ENCODE measurements at regions not wholly inside any gene's neighbourhood (a gene's known extent, or its start where the extent isn't known, plus 50 kb on each side); places are given as distances from the start of the nearest gene placed in this dataset.
A peak's percentile ranks its signal among the peaks of the same experiment; 100 is the strongest.

GRCh38 chr2:216555274-216555673 lies 56.6 kb downstream of the RPL37A start:
- Histone ChIP-seq H3K27ac (ENCODE audit: low read depth in 1 of 2, low read length in 1 of 2) (peak overlapping the region in 1 of 2 donors; percentile 77), H3K36me3 (ENCODE audit: control insufficient read depth in 4 of 4, insufficient read depth in 4 of 4, low read length in 4 of 4) (no peaks in the 10 kb centered on the region), H3K9ac (ENCODE audit: insufficient read depth in 1 of 2, low read length in 2 of 2) (no peak overlapping the region), H3K9me3 (ENCODE audit: control insufficient read depth in 4 of 4, insufficient read depth in 3 of 4, low read length in 3 of 4) (no peaks in the 10 kb centered on the region), H3K4me3 (no peak overlapping the region), H3K4me1 (ENCODE audit: control insufficient read depth in 5 of 5, insufficient read depth in 5 of 5, low read length in 5 of 5) (peaks cover 0 to 12% (median 8%) of the 10 kb centered on the region in 5 donors), H3K27me3 (ENCODE audit: control insufficient read depth in 3 of 3, insufficient read depth in 3 of 3, low read length in 2 of 3) (no peaks in the 10 kb centered on the region)
- DNase-seq: peak in 2 of 3 donors; percentile 21 to 51
- TF ChIP-seq CTCF (IDR thresholded peaks at IDR 0.05; ENCODE audit: control extremely low read depth, extremely low read depth): no peak
- peak; percentile 44 for ATAC-seq (ENCODE audit: insufficient read depth, low FRiP score)
- 8 to 17% methylated on average over 6 of the region's 6 CpGs for WGBS, 2 donors

GRCh38 chr2:216556202-216556601 lies 57.6 kb downstream of the RPL37A start:
- Histone ChIP-seq H3K9me3 (ENCODE audit: control insufficient read depth in 4 of 4, insufficient read depth in 3 of 4, low read length in 3 of 4) (no peaks in the 10 kb centered on the region), H3K27me3 (ENCODE audit: control insufficient read depth in 3 of 3, insufficient read depth in 3 of 3, low read length in 2 of 3) (no peaks in the 10 kb centered on the region), H3K9ac (ENCODE audit: insufficient read depth in 1 of 2, low read length in 2 of 2) (no peak overlapping the region), H3K4me3 (no peak overlapping the region), H3K4me1 (ENCODE audit: control insufficient read depth in 5 of 5, insufficient read depth in 5 of 5, low read length in 5 of 5) (peaks cover 0 to 12% (median 4%) of the 10 kb centered on the region in 5 donors), H3K36me3 (ENCODE audit: control insufficient read depth in 4 of 4, insufficient read depth in 4 of 4, low read length in 4 of 4) (no peaks in the 10 kb centered on the region), H3K27ac (ENCODE audit: low read depth in 1 of 2, low read length in 1 of 2) (no peak overlapping the region)
- 90 to 93% methylated on average over 2 of the region's 2 CpGs for WGBS, 2 donors
- DNase-seq (no peak), ATAC-seq (ENCODE audit: insufficient read depth, low FRiP score) (no peak)
- no peak for TF ChIP-seq CTCF (IDR thresholded peaks at IDR 0.05; ENCODE audit: control extremely low read depth, extremely low read depth)

GRCh38 chr2:216557413-216557812 lies 58.8 kb downstream of the RPL37A start:
- DNase-seq (no peak), ATAC-seq (ENCODE audit: insufficient read depth, low FRiP score) (no peak)
- WGBS, 2 donors: 79 to 94% methylated on average over 7 of the region's 7 CpGs
- no peak for TF ChIP-seq CTCF (IDR thresholded peaks at IDR 0.05; ENCODE audit: control extremely low read depth, extremely low read depth)
- H3K4me3 ChIP-seq: no peak overlapping the region
- no peaks in the 10 kb centered on the region for H3K36me3 ChIP-seq (ENCODE audit: control insufficient read depth in 4 of 4, insufficient read depth in 4 of 4, low read length in 4 of 4)
- no peaks in the 10 kb centered on the region for H3K27me3 ChIP-seq (ENCODE audit: control insufficient read depth in 3 of 3, insufficient read depth in 3 of 3, low read length in 2 of 3)
- no peak overlapping the region for H3K9ac ChIP-seq (ENCODE audit: insufficient read depth in 1 of 2, low read length in 2 of 2)
- no peaks in the 10 kb centered on the region for H3K9me3 ChIP-seq (ENCODE audit: control insufficient read depth in 4 of 4, insufficient read depth in 3 of 4, low read length in 3 of 4)
- no peak overlapping the region for H3K27ac ChIP-seq (ENCODE audit: low read depth in 1 of 2, low read length in 1 of 2)
- H3K4me1 ChIP-seq (ENCODE audit: control insufficient read depth in 5 of 5, insufficient read depth in 5 of 5, low read length in 5 of 5): peaks cover 0 to 12% (median 2%) of the 10 kb centered on the region in 5 donors

GRCh38 chr2:216557820-216558219 lies 59.2 kb downstream of the RPL37A start:
- ATAC-seq (ENCODE audit: insufficient read depth, low FRiP score): no peak
- 80 to 87% methylated on average over 1 of the region's 1 CpG for WGBS, 2 donors
- TF ChIP-seq CTCF (IDR thresholded peaks at IDR 0.05; ENCODE audit: control extremely low read depth, extremely low read depth): no peak
- Histone ChIP-seq H3K9me3 (ENCODE audit: control insufficient read depth in 4 of 4, insufficient read depth in 3 of 4, low read length in 3 of 4) (no peaks in the 10 kb centered on the region), H3K9ac (ENCODE audit: insufficient read depth in 1 of 2, low read length in 2 of 2) (no peak overlapping the region), H3K4me1 (ENCODE audit: control insufficient read depth in 5 of 5, insufficient read depth in 5 of 5, low read length in 5 of 5) (peaks cover 0 to 12% (median 2%) of the 10 kb centered on the region in 5 donors), H3K27me3 (ENCODE audit: control insufficient read depth in 3 of 3, insufficient read depth in 3 of 3, low read length in 2 of 3) (no peaks in the 10 kb centered on the region), H3K27ac (ENCODE audit: low read depth in 1 of 2, low read length in 1 of 2) (no peak overlapping the region), H3K36me3 (ENCODE audit: control insufficient read depth in 4 of 4, insufficient read depth in 4 of 4, low read length in 4 of 4) (no peaks in the 10 kb centered on the region), H3K4me3 (no peak overlapping the region)
- DNase-seq: no peak

Measured in lung (tissue), 11 donors.